Hepatocyte (in vitro differentiated cells): ENCODE measurements at regions not wholly inside any gene's neighbourhood (a gene's known extent, or its start where the extent isn't known, plus 50 kb on each side); places are given as distances from the start of the nearest gene placed in this dataset.

Source experiments
- DNase-seq: peaks from one replicate; pipeline ENCODE4 v3.0.0-alpha.2; 2016; ENCODE audit warnings: low spot score
- H2AFZ ChIP-seq: fragments of 200-600 bp; sonication (generic); 2 replicates; pipeline ENCODE4 v1.6.0; 2016; ENCODE audit warnings: antibody characterized with exemption, mild to moderate bottlenecking
- H3K27ac ChIP-seq: fragments of 200-600 bp; sonication (generic); 2 replicates; pipeline ENCODE4 v1.5.1; 2016; ENCODE audit warnings: mild to moderate bottlenecking
- H3K27me3 ChIP-seq: fragments of 200-600 bp; sonication (generic); 2 replicates; pipeline ENCODE4 v1.6.1; 2016
- H3K36me3 ChIP-seq: fragments of 200-600 bp; sonication (generic); replicated peaks from 2 replicates; pipeline ENCODE4 v1.5.1; 2016; ENCODE audit warnings: low read depth; ENCODE audit not compliant: insufficient read depth
- H3K4me1 ChIP-seq: fragments of 200-600 bp; sonication (generic); 2 replicates; pipeline ENCODE4 v1.5.1; 2016; ENCODE audit warnings: mild to moderate bottlenecking, moderate library complexity; ENCODE audit not compliant: insufficient read depth
- H3K4me2 ChIP-seq: fragments of 200-600 bp; sonication (generic); 2 replicates; pipeline ENCODE4 v1.6.0; 2016
- H3K4me3 ChIP-seq: fragments of 200-600 bp; sonication (generic); 2 replicates; pipeline ENCODE4 v1.5.1; 2016; ENCODE audit warnings: mild to moderate bottlenecking
- H3K79me2 ChIP-seq: fragments of 200-600 bp; sonication (generic); 2 replicates; pipeline ENCODE4 v1.6.0; 2017; ENCODE audit warnings: mild to moderate bottlenecking
- H3K9me2 ChIP-seq: fragments of 200-600 bp; sonication (generic); replicated peaks from 2 replicates; pipeline ENCODE4 v1.6.0; 2017; ENCODE audit warnings: mild to moderate bottlenecking; ENCODE audit not compliant: insufficient read depth
- H3K9me3 ChIP-seq: fragments of 200-600 bp; sonication (generic); 2 replicates; pipeline ENCODE4 v1.5.1; 2016; ENCODE audit warnings: low read depth, mild to moderate bottlenecking
- H4K20me1 ChIP-seq: fragments of 200-600 bp; sonication (generic); 2 replicates; pipeline ENCODE4 v1.6.0; 2016; ENCODE audit warnings: mild to moderate bottlenecking; ENCODE audit not compliant: insufficient read depth, poor library complexity, severe bottlenecking
- EZH2 ChIP-seq: fragments of 200-600 bp; sonication (generic); IDR thresholded peaks from 2 replicates; pipeline ENCODE4 v1.6.1; 2016; ENCODE audit warnings: antibody characterized with exemption, mild to moderate bottlenecking, borderline replicate concordance
- EZH2phosphoT487 ChIP-seq: fragments of 200-600 bp; sonication (generic); IDR thresholded peaks from one replicate; pipeline ENCODE4 v1.6.1; 2018; ENCODE audit warnings: antibody characterized with exemption, mild to moderate bottlenecking, low read depth, moderate library complexity; ENCODE audit not compliant: unreplicated experiment, severe bottlenecking
- WGBS: methylation state at CpG from one replicate; pipeline ENCODE4 v1.1.6; 2016; ENCODE audit warnings: low lambda C conversion rate; ENCODE audit errors: missing lambda C conversion rate; 5-methylcytosine and 5-hydroxymethylcytosine counted together
- TF ChIP-seq, protein P1 (sequence below): fragments of 200-600 bp; sonication (generic); IDR thresholded peaks from 2 replicates; pipeline ENCODE4 v1.5.1; 2016; ENCODE audit warnings: antibody characterized with exemption, mild to moderate bottlenecking; ENCODE audit not compliant: poor library complexity

GRCh38 chr1:87979079-87979478 is 650.4 kb downstream of the LMO4 start:
- H3K79me2 ChIP-seq, result no peaks in the 10 kb centered on the region
- peaks cover 3% of the 10 kb centered on the region for H3K4me1 ChIP-seq
- H3K9me3 ChIP-seq, result no peaks in the 10 kb centered on the region
- H4K20me1 ChIP-seq, result no peaks in the 10 kb centered on the region
- 52% methylated on average over 2 of the region's 2 CpGs for WGBS
- H3K27ac ChIP-seq, result no peak overlapping the region
- no peak for TF ChIP-seq EZH2
- TF ChIP-seq, protein P1, sequence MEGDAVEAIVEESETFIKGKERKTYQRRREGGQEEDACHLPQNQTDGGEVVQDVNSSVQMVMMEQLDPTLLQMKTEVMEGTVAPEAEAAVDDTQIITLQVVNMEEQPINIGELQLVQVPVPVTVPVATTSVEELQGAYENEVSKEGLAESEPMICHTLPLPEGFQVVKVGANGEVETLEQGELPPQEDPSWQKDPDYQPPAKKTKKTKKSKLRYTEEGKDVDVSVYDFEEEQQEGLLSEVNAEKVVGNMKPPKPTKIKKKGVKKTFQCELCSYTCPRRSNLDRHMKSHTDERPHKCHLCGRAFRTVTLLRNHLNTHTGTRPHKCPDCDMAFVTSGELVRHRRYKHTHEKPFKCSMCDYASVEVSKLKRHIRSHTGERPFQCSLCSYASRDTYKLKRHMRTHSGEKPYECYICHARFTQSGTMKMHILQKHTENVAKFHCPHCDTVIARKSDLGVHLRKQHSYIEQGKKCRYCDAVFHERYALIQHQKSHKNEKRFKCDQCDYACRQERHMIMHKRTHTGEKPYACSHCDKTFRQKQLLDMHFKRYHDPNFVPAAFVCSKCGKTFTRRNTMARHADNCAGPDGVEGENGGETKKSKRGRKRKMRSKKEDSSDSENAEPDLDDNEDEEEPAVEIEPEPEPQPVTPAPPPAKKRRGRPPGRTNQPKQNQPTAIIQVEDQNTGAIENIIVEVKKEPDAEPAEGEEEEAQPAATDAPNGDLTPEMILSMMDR, result no peak
- no peak for TF ChIP-seq EZH2phosphoT487
- no peaks in the 10 kb centered on the region for H3K27me3 ChIP-seq
- no peaks in the 10 kb centered on the region for H3K9me2 ChIP-seq
- DNase-seq, result no peak
- H3K4me2 ChIP-seq, result no peak overlapping the region
- no peak overlapping the region for H3K4me3 ChIP-seq
- no peaks in the 10 kb centered on the region for H3K36me3 ChIP-seq
- no peak overlapping the region for H2AFZ ChIP-seq

GRCh38 chr1:87980494-87980893 is 651.8 kb downstream of the LMO4 start:
- WGBS, result 73% methylated on average over 3 of the region's 3 CpGs

DNA sequence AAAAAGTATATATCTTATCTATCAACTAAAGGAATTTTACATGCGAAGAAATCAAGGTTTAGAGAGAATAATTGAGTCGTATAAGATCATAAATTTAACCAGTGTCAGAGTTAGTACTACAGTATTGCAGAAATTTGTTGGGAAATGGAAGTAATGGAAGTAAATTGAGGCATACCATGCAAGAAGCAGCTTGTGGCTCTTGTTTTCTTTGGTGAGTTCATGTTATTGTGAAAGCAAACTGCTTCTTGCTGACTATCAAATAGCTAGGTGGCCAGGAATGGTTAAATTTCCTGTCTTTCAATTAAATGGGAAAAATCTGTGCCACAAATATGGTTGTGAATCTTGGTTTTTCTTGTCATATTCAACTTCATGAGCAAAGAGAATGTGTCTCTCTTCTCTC is 652.7 kb downstream of the LMO4 start:
- H2AFZ ChIP-seq, result no peak overlapping the region
- TF ChIP-seq, protein P1, result no peak
- no peak for TF ChIP-seq EZH2
- TF ChIP-seq EZH2phosphoT487, result no peak
- H4K20me1 ChIP-seq, result no peaks in the 10 kb centered on the region
- H3K9me3 ChIP-seq, result no peaks in the 10 kb centered on the region
- DNase-seq, result no peak
- H3K36me3 ChIP-seq, result no peaks in the 10 kb centered on the region
- H3K27me3 ChIP-seq, result no peaks in the 10 kb centered on the region
- no peak overlapping the region for H3K27ac ChIP-seq
- WGBS, result 97% methylated on average over 2 of the region's 2 CpGs
- H3K4me1 ChIP-seq, result peaks cover 3% of the 10 kb centered on the region
- H3K4me3 ChIP-seq, result no peak overlapping the region
- no peaks in the 10 kb centered on the region for H3K79me2 ChIP-seq
- H3K4me2 ChIP-seq, result no peak overlapping the region
- H3K9me2 ChIP-seq, result no peaks in the 10 kb centered on the region

More at GRCh38 chr1:87980494-87980893, 651.8 kb downstream of the LMO4 start:
- Histone ChIP-seq H2AFZ (no peak overlapping the region), H3K4me3 (no peak overlapping the region), H3K9me3 (no peaks in the 10 kb centered on the region), H3K4me2 (no peak overlapping the region), H3K27ac (no peak overlapping the region), H3K27me3 (no peaks in the 10 kb centered on the region), H3K36me3 (no peaks in the 10 kb centered on the region), H4K20me1 (no peaks in the 10 kb centered on the region), H3K4me1 (peaks cover 3% of the 10 kb centered on the region), H3K79me2 (no peaks in the 10 kb centered on the region), H3K9me2 (no peaks in the 10 kb centered on the region)
- no peak for DNase-seq
- TF ChIP-seq, protein P1, result no peak
- no peak for TF ChIP-seq EZH2
- no peak for TF ChIP-seq EZH2phosphoT487

GRCh38 chr1:87981810-87982209 is 653.1 kb downstream of the LMO4 start:
- H3K9me3 ChIP-seq, result no peaks in the 10 kb centered on the region
- peaks cover 3% of the 10 kb centered on the region for H3K4me1 ChIP-seq
- no peak for DNase-seq
- no peak overlapping the region for H3K4me3 ChIP-seq
- no peak overlapping the region for H2AFZ ChIP-seq
- no peaks in the 10 kb centered on the region for H3K9me2 ChIP-seq
- no peaks in the 10 kb centered on the region for H4K20me1 ChIP-seq
- TF ChIP-seq, protein P1, result no peak
- TF ChIP-seq EZH2phosphoT487, result no peak
- no peak for TF ChIP-seq EZH2
- no peaks in the 10 kb centered on the region for H3K36me3 ChIP-seq
- no peaks in the 10 kb centered on the region for H3K79me2 ChIP-seq
- no peak overlapping the region for H3K4me2 ChIP-seq
- no peak overlapping the region for H3K27ac ChIP-seq
- H3K27me3 ChIP-seq, result no peaks in the 10 kb centered on the region
- 95% methylated on average over 1 of the region's 1 CpG for WGBS
